Left lobe of liver (tissue), 2 donors: ENCODE measurements at regions not wholly inside any gene's neighbourhood (a gene's known extent, or its start where the extent isn't known, plus 50 kb on each side); places are given as distances from the start of the nearest gene placed in this dataset.
"Not testable (repeated sequence)": the region's sequence is repeated elsewhere in the genome, so short reads cannot be mapped to it uniquely, and the experiment has no call there.

ENCODE experiments used
- ATAC-seq: fragments of 200-7000 bp; cut with Tn5 transposase; one replicate; pipeline ENCODE4 v1.9.1; 2020; ENCODE audit warnings: mild to moderate bottlenecking, moderate library complexity
- DNase-seq: peaks from one replicate; pipeline ENCODE4 v3.0.0-alpha.2; 2020; ENCODE audit warnings: low spot score
- donor health status: DM: no; HTN: no; CAD: no; lungs with moderate emphysema.
- donor health status: DM: no; HTN: yes; CAD: no.

- DNase-seq (peak; percentile 65), ATAC-seq (peak; percentile 100)
Measured at GRCh38 chrX:75673468-75673867, 111.6 kb downstream of the MAGEE2 start.

GRCh38 chrX:75655627-75656026, 129.4 kb downstream of the MAGEE2 start:
- no peak for ATAC-seq
- no peak for DNase-seq

GRCh38 chrX:75649829-75650228, 127.0 kb upstream of the ZDHHC15 start:
- no peak for DNase-seq
- ATAC-seq, result no peak

- DNase-seq (no peak), ATAC-seq (no peak)
Measured at GRCh38 chrX:75648803-75649588, 126.2 kb upstream of the ZDHHC15 start.

GRCh38 chrX:75642811-75643361, 120.0 kb upstream of the ZDHHC15 start:
- no peak for DNase-seq
- ATAC-seq, result no peak

GRCh38 chrX:75638332-75638731, 115.5 kb upstream of the ZDHHC15 start:
- ATAC-seq (no peak), DNase-seq (no peak)

GRCh38 chrX:75625232-75625631, 102.4 kb upstream of the ZDHHC15 start:
- ATAC-seq (no peak), DNase-seq (no peak)

- no peak for DNase-seq
Measured at GRCh38 chrX:75623535-75623934, 100.7 kb upstream of the ZDHHC15 start.

GRCh38 chrX:75609406-75609805, 86.6 kb upstream of the ZDHHC15 start:
- no peak for ATAC-seq
- DNase-seq, result no peak

More at GRCh38 chrX:75623535-75623934, 100.7 kb upstream of the ZDHHC15 start:
- ATAC-seq, result no peak

- ATAC-seq, result peak; percentile 68
- DNase-seq, result no peak
Measured at GRCh38 chrX:75603833-75604232, 81.0 kb upstream of the ZDHHC15 start.

GRCh38 chrX:75602022-75602421, 79.2 kb upstream of the ZDHHC15 start:
- not testable (repeated sequence) for ATAC-seq, DNase-seq

- ATAC-seq (no peak), DNase-seq (no peak)
Measured at GRCh38 chrX:75596178-75596577, 73.3 kb upstream of the ZDHHC15 start.

GRCh38 chrX:75593186-75593585, 70.3 kb upstream of the ZDHHC15 start:
- DNase-seq, ATAC-seq: not testable (repeated sequence)

- no peak for ATAC-seq
- no peak for DNase-seq
Measured at GRCh38 chrX:75582511-75582910, 59.7 kb upstream of the ZDHHC15 start.
